ENCODE measurements at regions not wholly inside any gene's neighbourhood (a gene's known extent, or its start where the extent isn't known, plus 50 kb on each side); places are given as distances from the start of the nearest gene placed in this dataset.
"Not testable (repeated sequence)": the region's sequence is repeated elsewhere in the genome, so short reads cannot be mapped to it uniquely, and the experiment has no call there.

DNA sequence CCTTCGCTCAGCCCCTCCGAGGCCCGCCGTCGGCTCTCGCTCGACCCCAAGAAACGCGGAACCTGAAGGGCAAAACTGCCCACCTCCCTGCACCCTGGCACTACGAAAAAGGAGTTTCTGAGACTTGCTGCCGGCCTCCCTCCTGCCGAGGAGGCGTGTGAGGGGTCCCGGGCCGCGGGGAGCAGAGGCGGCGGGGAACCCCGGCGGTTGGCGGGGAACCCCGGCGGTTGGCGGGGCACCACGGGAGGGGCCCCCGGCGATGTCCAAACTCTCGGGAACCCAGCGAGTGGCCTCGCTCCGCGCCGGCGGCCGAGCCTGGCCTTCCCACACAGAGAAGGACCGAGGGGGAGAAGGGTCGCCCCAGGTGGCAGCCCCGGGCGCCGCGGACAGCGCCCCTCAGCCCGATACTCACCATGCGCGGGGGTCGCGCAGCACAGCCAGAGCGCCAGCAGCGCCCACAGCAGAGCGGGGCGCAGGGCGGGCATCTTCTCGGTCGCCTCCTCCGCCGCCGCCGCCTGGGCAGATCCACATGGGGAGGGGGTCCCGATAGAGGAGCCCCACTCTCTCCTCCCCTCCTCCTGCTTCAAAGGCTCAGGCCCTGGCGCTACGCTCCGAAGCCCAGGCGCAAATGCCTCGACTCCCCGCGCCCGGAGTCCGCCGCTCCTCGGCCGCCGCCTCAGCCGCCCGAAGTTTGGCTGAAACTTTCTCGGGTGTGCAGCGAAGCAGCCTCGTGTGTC, 69.4 kb upstream of the NUDT4B start:
- H3K4me1 Mint-ChIP-seq (ENCODE audit: low read depth); H3K27me3 Mint-ChIP-seq (ENCODE audit: insufficient read depth); H3K4me3 Mint-ChIP-seq; H3K9me3 Mint-ChIP-seq; intact Hi-C loops (cut with micrococcal nuclease); H3K36me3 Mint-ChIP-seq (ENCODE audit: low read depth); H3K27ac Mint-ChIP-seq: not testable (repeated sequence)
- DNase-seq (ENCODE audit: low spot score): peak; percentile 31

DNA sequence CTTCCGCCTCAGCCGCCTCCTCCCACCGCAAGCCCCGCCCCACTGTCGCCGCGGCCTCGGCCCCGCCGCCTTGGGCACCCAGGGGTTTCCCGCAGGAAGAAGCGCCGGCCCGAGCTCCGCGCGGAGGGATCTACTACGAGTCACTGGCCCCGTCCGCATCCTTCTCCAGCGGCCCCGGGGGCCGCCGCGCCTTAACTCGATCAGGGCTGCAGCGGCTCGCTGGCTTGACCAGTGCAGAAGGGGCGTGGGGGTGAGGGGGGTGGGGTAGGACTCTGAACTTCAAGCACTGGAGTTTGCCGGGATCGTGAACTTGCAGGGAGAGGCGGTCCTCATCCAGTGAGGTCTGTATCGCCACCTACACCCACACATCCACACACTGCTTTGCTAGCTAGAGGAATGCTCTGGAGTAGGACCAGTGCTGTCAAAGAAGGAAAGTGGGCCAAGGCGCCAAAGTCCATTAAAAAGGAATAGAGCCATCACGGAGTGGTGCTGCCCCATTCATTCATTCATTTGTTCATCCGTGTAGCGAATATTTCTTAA, 68.7 kb upstream of the NUDT4B start:
- H3K36me3 Mint-ChIP-seq (ENCODE audit: low read depth); DNase-seq (ENCODE audit: low spot score); H3K4me3 Mint-ChIP-seq; H3K27me3 Mint-ChIP-seq (ENCODE audit: insufficient read depth); H3K9me3 Mint-ChIP-seq; intact Hi-C loops (cut with micrococcal nuclease); H3K27ac Mint-ChIP-seq; H3K4me1 Mint-ChIP-seq (ENCODE audit: low read depth): not testable (repeated sequence)

DNA sequence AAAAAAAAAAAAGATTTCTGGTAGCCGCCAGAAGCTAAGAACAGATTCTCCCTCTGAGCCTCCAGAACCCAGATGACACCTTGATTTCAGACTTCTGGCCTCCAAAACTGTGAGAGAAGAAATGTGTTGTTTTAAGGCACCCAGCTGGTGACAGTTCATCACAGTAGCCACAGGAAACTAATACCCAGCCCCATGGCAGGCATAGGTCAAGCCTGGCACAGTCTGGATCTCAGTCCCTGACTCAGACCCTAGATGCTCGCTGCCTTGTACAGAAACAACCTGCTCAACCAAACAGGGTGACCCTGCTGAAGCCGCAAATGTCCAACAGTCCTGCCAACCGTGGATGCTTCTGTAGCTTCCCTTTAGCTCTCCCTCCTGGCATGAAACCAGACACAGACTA, 61.8 kb upstream of the NUDT4B start:
- H3K9me3 Mint-ChIP-seq; DNase-seq (ENCODE audit: low spot score); intact Hi-C loops (cut with micrococcal nuclease); H3K27ac Mint-ChIP-seq; H3K27me3 Mint-ChIP-seq (ENCODE audit: insufficient read depth); H3K4me1 Mint-ChIP-seq (ENCODE audit: low read depth); H3K36me3 Mint-ChIP-seq (ENCODE audit: low read depth); H3K4me3 Mint-ChIP-seq: not testable (repeated sequence)

DNA sequence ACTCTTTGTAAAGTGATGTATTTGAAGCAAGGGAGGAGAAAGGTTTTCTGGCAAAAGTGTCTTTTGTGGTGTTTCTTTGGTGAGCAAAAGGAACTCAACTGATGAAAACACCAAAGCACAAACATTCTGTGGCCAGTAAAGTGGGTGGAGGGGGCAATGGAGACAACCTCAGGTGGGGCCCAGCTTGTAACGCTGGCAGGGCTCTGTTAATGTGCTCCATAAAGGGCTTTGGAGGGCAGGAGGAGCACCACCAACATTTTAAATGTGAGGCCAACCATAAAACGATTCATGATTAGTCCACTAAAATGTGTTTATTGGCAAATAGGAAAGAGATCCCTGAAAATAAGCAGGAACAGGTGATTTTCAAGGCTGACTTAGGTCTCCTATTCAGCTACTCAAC, 61.2 kb upstream of the NUDT4B start:
- H3K36me3 Mint-ChIP-seq (ENCODE audit: low read depth); H3K27me3 Mint-ChIP-seq (ENCODE audit: insufficient read depth); intact Hi-C loops (cut with micrococcal nuclease); H3K4me3 Mint-ChIP-seq; H3K27ac Mint-ChIP-seq; DNase-seq (ENCODE audit: low spot score); H3K9me3 Mint-ChIP-seq; H3K4me1 Mint-ChIP-seq (ENCODE audit: low read depth): not testable (repeated sequence)
